Breast epithelium (tissue), 4 donors: ENCODE measurements at regions not wholly inside any gene's neighbourhood (a gene's known extent, or its start where the extent isn't known, plus 50 kb on each side); places are given as distances from the start of the nearest gene placed in this dataset.
"Not testable (repeated sequence)": the region's sequence is repeated elsewhere in the genome, so short reads cannot be mapped to it uniquely, and the experiment has no call there.

Experiments
- DNase-seq, 2 donors: peaks; one replicate each; pipeline ENCODE4 v3.0.0-alpha.2; 2019; ENCODE audit warnings: low spot score in 2 of 2
- H3K27ac ChIP-seq, 2 donors: fragments of 200-600 bp; sonication (generic) in 1 of 2; one replicate each; pipeline ENCODE4 v1.5.1; 2016 to 2019; ENCODE audit warnings: mild to moderate bottlenecking in 1 of 2
- H3K27me3 ChIP-seq, 2 donors: fragments of 200-600 bp; sonication (generic) in 1 of 2; one replicate each; pipeline versions ENCODE4 v1.5.1 to v1.6.0; 2017 to 2019; ENCODE audit warnings: control low read depth in 1 of 2, mild to moderate bottlenecking in 1 of 2
- H3K36me3 ChIP-seq: fragments of 200-600 bp; one replicate; pipeline ENCODE4 v1.5.1; 2019
- H3K4me1 ChIP-seq, 2 donors: fragments of 200-600 bp; sonication (generic); one replicate each; pipeline ENCODE4 v1.5.1; 2016 to 2019; ENCODE audit warnings: control low read depth in 1 of 2
- H3K4me3 ChIP-seq, 3 donors: fragments of 200-600 bp; sonication (generic); 1 replicate in 2 of 3; 2 replicates in 1 of 3; pipeline ENCODE4 v1.5.1; 2016 to 2019; ENCODE audit warnings: mild to moderate bottlenecking in 3 of 3, moderate library complexity in 2 of 3
- H3K9me3 ChIP-seq, 2 donors: fragments of 200-600 bp; sonication (generic) in 1 of 2; one replicate each; pipeline ENCODE4 v1.5.1; 2016 to 2019; ENCODE audit warnings: control low read depth in 1 of 2
- intact Hi-C: fragments of 100-400 bp; cut with DNase I; formaldehyde crosslinking; loops from one replicate; pipeline ENCODE4 v1.15.1; 2023; ENCODE audit warnings: low total_unique reads

DNA sequence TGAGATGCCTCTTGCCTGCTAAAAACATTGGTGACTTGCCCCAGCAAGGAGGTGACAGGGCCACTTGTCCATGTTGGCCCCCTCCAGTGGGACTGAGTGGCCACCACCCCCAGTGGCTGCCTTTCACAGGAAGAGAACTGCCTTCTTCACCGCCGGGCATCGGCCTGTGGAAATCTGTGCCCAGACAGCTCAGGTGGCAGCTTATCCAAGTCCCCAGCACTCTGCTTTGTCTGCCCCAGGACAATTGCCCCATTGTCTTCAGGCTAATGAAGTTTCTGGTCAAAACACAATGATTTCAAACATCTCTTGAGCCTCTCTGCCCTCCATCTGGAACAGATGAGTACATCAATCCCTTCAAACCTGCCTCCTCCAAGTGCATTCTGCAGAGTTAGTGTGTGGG is 99.1 kb upstream of the PLGLB2 start:
- DNase-seq, H3K4me3 ChIP-seq, H3K27me3 ChIP-seq, H3K27ac ChIP-seq, H3K9me3 ChIP-seq, H3K36me3 ChIP-seq, intact Hi-C loops, H3K4me1 ChIP-seq: not testable (repeated sequence)

DNA sequence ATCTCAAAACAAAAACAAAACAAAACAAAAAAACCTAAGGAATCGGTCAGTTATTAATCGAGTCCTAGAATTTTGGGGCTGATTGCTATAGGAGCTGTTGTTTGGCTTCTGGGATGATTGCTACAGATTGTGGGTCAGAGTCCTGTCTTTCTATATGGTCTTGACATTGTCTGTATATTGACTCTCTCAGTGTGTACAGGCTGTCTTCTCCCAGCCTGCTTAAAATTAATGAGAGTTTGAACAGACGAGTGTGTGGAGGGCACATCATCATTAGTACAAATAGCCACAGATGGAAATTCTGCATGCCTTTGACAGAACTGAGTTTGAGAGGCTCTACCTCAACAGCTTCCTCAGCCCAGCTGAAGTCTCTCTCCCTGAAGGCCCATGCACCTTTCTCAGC is 98.0 kb upstream of the PLGLB2 start:
- DNase-seq, H3K9me3 ChIP-seq, intact Hi-C loops, H3K4me1 ChIP-seq, H3K36me3 ChIP-seq, H3K4me3 ChIP-seq, H3K27me3 ChIP-seq: not testable (repeated sequence)
- peak overlapping the region in 1 of 2 donors; percentile 54 for H3K27ac ChIP-seq

DNA sequence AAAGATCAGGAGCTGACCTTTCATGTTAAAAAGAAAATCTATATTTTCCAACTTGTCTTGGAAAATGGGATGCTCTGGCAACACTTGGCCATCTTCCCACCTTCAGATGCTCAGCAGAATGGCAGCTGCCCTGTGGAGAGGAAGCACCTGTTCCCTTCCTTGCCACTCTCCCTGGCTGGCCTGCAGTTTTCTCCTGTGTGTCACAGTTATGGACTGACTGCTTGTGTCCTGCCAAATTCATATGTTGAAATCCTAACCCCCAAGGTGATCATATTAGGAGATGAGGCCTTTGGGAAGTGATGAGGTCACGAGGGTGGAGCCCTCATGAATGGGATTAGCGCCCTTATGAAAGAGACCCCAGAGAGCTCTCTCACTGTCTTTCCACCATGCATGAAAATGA is 97.0 kb upstream of the PLGLB2 start:
- H3K4me1 ChIP-seq, H3K4me3 ChIP-seq, H3K27me3 ChIP-seq, H3K9me3 ChIP-seq, H3K36me3 ChIP-seq, intact Hi-C loops, H3K27ac ChIP-seq, DNase-seq: not testable (repeated sequence)

DNA sequence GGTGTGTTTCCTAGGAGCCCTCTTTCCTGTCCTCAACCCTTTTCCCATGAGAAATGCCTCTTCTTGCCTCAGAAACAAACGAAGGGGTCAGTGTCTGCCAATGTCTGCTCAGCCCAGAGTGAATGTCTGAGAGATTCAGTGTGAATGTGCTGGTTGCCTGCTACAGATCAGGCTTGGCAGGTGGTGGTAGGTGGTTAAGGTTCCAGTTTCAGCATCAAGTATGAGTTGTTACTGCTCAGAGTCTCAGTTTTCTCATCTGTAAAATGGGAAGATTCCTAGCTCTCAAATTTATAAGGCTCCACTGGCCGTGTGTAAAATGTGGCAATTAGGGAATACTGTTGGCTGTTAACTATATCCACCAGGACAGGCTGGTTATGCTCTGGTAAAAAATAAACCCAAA is 96.3 kb upstream of the PLGLB2 start:
- DNase-seq, H3K9me3 ChIP-seq, H3K27ac ChIP-seq, H3K4me3 ChIP-seq, intact Hi-C loops, H3K36me3 ChIP-seq, H3K4me1 ChIP-seq, H3K27me3 ChIP-seq: not testable (repeated sequence)

DNA sequence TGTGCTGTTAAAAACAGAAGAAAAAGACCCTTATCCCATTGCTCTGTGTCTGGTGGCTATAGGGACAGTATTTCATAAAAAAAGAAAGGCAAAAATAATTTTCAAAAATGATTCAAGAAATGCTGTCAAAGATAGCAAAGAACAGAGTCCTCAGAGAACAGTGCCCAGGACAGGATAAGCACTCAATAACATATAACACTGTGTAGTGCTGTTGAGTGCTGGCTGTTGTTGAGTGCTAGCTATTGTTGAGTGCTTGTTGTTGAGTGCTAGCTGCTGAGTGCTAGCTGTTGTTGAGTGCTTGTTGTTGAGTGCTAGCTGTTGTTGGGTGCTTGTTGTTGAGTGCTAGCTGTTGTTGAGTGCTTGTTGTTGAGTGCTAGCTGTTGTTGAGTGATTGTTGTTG is 94.5 kb upstream of the PLGLB2 start:
- H3K4me3 ChIP-seq: not testable (repeated sequence)

GRCh38 chr2:87654136-87654814 is 93.6 kb upstream of the PLGLB2 start:
- H3K36me3 ChIP-seq, H3K27ac ChIP-seq, DNase-seq, H3K4me1 ChIP-seq, intact Hi-C loops, H3K27me3 ChIP-seq, H3K4me3 ChIP-seq, H3K9me3 ChIP-seq: not testable (repeated sequence)

More for the DNA sequence above, 94.5 kb upstream of the PLGLB2 start:
- H3K9me3 ChIP-seq, DNase-seq, H3K4me1 ChIP-seq, H3K36me3 ChIP-seq, intact Hi-C loops, H3K27me3 ChIP-seq, H3K27ac ChIP-seq: not testable (repeated sequence)

- H3K4me1 ChIP-seq, H3K27ac ChIP-seq, H3K4me3 ChIP-seq, DNase-seq, H3K27me3 ChIP-seq, intact Hi-C loops, H3K9me3 ChIP-seq, H3K36me3 ChIP-seq: not testable (repeated sequence)
Observed at GRCh38 chr2:87657915-87658314, 90.0 kb upstream of the PLGLB2 start.

GRCh38 chr2:87658357-87658756 is 89.5 kb upstream of the PLGLB2 start:
- H3K9me3 ChIP-seq, H3K27me3 ChIP-seq, H3K4me1 ChIP-seq, H3K27ac ChIP-seq, H3K36me3 ChIP-seq, H3K4me3 ChIP-seq, intact Hi-C loops, DNase-seq: not testable (repeated sequence)

DNA sequence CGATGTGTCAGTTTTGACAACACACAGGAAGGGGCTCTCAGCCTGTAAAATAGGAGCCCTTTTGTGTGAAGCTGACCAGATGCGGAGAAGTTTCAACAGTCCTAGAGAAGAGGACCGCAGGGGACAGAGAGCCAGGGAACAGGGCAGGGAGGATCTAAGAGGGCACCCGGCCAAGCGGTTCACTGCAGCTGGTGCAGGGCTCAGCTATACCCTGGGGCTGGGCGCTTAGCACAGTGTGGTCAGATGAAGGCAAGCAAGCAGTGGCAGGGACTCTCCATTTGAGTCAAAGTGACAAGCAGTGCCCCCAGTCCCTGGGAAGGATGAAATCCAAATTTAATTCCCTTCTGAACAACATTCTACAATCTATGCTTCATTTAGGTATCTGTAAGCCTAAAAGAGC is 88.9 kb upstream of the PLGLB2 start:
- H3K27me3 ChIP-seq: not testable (repeated sequence)

GRCh38 chr2:87660164-87660563 is 87.7 kb upstream of the PLGLB2 start:
- H3K4me1 ChIP-seq, H3K36me3 ChIP-seq, intact Hi-C loops, H3K4me3 ChIP-seq, H3K27me3 ChIP-seq, H3K9me3 ChIP-seq: not testable (repeated sequence)
- peak; percentile 85 to 90 for DNase-seq
- peak overlapping the region in 1 of 2 donors; percentile 78 for H3K27ac ChIP-seq

More for the DNA sequence above, 88.9 kb upstream of the PLGLB2 start:
- H3K36me3 ChIP-seq, H3K9me3 ChIP-seq, H3K4me1 ChIP-seq, intact Hi-C loops, H3K4me3 ChIP-seq: not testable (repeated sequence)
- H3K27ac ChIP-seq: peak overlapping the region in 1 of 2 donors; percentile 48
- peak in 1 of 2 donors; percentile 42 for DNase-seq

- H3K27ac ChIP-seq: peak overlapping the region; percentile 78 to 87
- peak; percentile 75 to 90 for DNase-seq
- H3K27me3 ChIP-seq, H3K4me1 ChIP-seq, H3K9me3 ChIP-seq, H3K4me3 ChIP-seq, intact Hi-C loops, H3K36me3 ChIP-seq: not testable (repeated sequence)
Observed at GRCh38 chr2:87662316-87663290, 85.3 kb upstream of the PLGLB2 start.

DNA sequence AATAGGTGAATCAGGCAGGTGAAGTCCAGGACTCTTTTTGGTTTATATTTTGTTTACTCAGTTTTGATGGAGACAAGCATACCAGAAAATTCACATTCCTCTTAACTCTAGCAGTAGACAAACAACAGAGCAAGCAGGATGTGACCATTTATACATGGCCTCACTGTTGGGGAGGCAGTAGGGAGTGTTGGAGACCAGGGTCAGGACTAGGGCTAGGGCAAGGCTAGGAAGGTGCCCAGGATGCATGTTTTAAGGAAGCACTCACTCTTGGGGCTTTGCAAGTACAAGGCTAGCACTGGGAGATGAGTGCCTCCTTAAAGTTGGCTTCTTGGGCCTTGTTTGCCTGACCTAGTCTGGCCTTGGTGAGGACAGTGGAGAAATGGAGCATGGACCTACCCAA is 84.5 kb upstream of the PLGLB2 start:
- H3K27me3 ChIP-seq, DNase-seq, H3K9me3 ChIP-seq, H3K4me1 ChIP-seq, H3K36me3 ChIP-seq, intact Hi-C loops, H3K4me3 ChIP-seq, H3K27ac ChIP-seq: not testable (repeated sequence)

- intact Hi-C loops, DNase-seq, H3K9me3 ChIP-seq: not testable (repeated sequence)
Observed at GRCh38 chr2:87667027-87667426, 80.9 kb upstream of the PLGLB2 start.

More at GRCh38 chr2:87667027-87667426, 80.9 kb upstream of the PLGLB2 start:
- H3K27ac ChIP-seq, H3K4me3 ChIP-seq, H3K36me3 ChIP-seq, H3K4me1 ChIP-seq, H3K27me3 ChIP-seq: not testable (repeated sequence)
